Activated naive CD8-positive, alpha-beta T cell treated with anti-CD3 and anti-CD28 coated beads, Interleukin-2, amount 10 ng/mL, durations not matched to agents 7 days and 5 days (primary cell): ENCODE measurements at regions not wholly inside any gene's neighbourhood (a gene's known extent, or its start where the extent isn't known, plus 50 kb on each side); places are given as distances from the start of the nearest gene placed in this dataset.
"Not testable (repeated sequence)": the region's sequence is repeated elsewhere in the genome, so short reads cannot be mapped to it uniquely, and the experiment has no call there.

Experiments used
- ATAC-seq: fragments of 150-1000 bp; cut with Tn5 transposase; one replicate; pipeline ENCODE4 v1.10.0; 2021; ENCODE audit warnings: low read depth, moderate library complexity
- POLR2A ChIA-PET: fragments of 350-600 bp; sonication (Branson Sonifier 250); formaldehyde crosslinking; loops from one replicate; lab custom pipeline; 2021; ENCODE audit warnings: antibody characterized with exemption; lab: Charles Lee
- DNase-seq: peaks from one replicate; pipeline ENCODE4 v3.0.0; 2021
- H3K27ac Mint-ChIP-seq: one replicate; pipeline ENCODE4 v1.8.0; 2022; ENCODE audit warnings: mild to moderate bottlenecking, mixed read lengths
- H3K27me3 Mint-ChIP-seq: one replicate; pipeline ENCODE4 v1.8.0; 2022; ENCODE audit warnings: mild to moderate bottlenecking, moderate library complexity, mixed read lengths
- H3K36me3 Mint-ChIP-seq: one replicate; pipeline ENCODE4 v1.8.0; 2021; ENCODE audit warnings: mild to moderate bottlenecking, mixed read lengths
- H3K4me1 Mint-ChIP-seq: one replicate; pipeline ENCODE4 v1.8.0; 2021; ENCODE audit warnings: mixed read lengths
- H3K4me3 Mint-ChIP-seq: one replicate; pipeline ENCODE4 v1.8.0; 2022; ENCODE audit warnings: mild to moderate bottlenecking, moderate library complexity, mixed read lengths
- H3K9me3 Mint-ChIP-seq: one replicate; pipeline ENCODE4 v1.8.0; 2021; ENCODE audit warnings: mixed read lengths

- H3K4me3 Mint-ChIP-seq, result no peak overlapping the region
- no peak overlapping the region for H3K27ac Mint-ChIP-seq
- peaks cover 19% of the 10 kb centered on the region for H3K9me3 Mint-ChIP-seq
- DNase-seq (no peak), ATAC-seq (no peak)
- peaks cover 4% of the 10 kb centered on the region for H3K4me1 Mint-ChIP-seq
- POLR2A ChIA-PET, result no interaction called here
- H3K27me3 Mint-ChIP-seq, result no peaks in the 10 kb centered on the region
- no peaks in the 10 kb centered on the region for H3K36me3 Mint-ChIP-seq
Measured at GRCh38 chr5:159678657-159679392, 237.5 kb upstream of the ADRA1B start.

GRCh38 chr5:159680095-159680494 is 236.2 kb upstream of the ADRA1B start:
- ATAC-seq (no peak), DNase-seq (no peak)
- Mint-ChIP-seq H3K27me3 (no peaks in the 10 kb centered on the region), H3K4me1 (peaks cover 4% of the 10 kb centered on the region), H3K4me3 (no peak overlapping the region), H3K9me3 (peaks cover 19% of the 10 kb centered on the region), H3K36me3 (no peaks in the 10 kb centered on the region), H3K27ac (no peak overlapping the region)
- POLR2A ChIA-PET, result no interaction called here

- H3K27me3 Mint-ChIP-seq, result no peaks in the 10 kb centered on the region
Measured at GRCh38 chr5:159681661-159682060, 234.6 kb upstream of the ADRA1B start.

GRCh38 chr5:159682623-159683022 is 233.7 kb upstream of the ADRA1B start:
- POLR2A ChIA-PET, result no interaction called here
- H3K27ac Mint-ChIP-seq, result no peak overlapping the region
- ATAC-seq (no peak), DNase-seq (no peak)
- peaks cover 4% of the 10 kb centered on the region for H3K4me1 Mint-ChIP-seq
- peaks cover 22% of the 10 kb centered on the region for H3K9me3 Mint-ChIP-seq
- no peak overlapping the region for H3K4me3 Mint-ChIP-seq
- H3K27me3 Mint-ChIP-seq, result no peaks in the 10 kb centered on the region
- H3K36me3 Mint-ChIP-seq, result no peaks in the 10 kb centered on the region

More at GRCh38 chr5:159681661-159682060, 234.6 kb upstream of the ADRA1B start:
- H3K4me1 Mint-ChIP-seq, result peaks cover 4% of the 10 kb centered on the region
- POLR2A ChIA-PET, result no interaction called here
- peaks cover 22% of the 10 kb centered on the region for H3K9me3 Mint-ChIP-seq
- no peaks in the 10 kb centered on the region for H3K36me3 Mint-ChIP-seq
- H3K4me3 Mint-ChIP-seq, result no peak overlapping the region
- ATAC-seq (no peak), DNase-seq (no peak)
- no peak overlapping the region for H3K27ac Mint-ChIP-seq

- H3K4me1 Mint-ChIP-seq, POLR2A ChIA-PET, ATAC-seq, H3K36me3 Mint-ChIP-seq, H3K27ac Mint-ChIP-seq, DNase-seq, H3K4me3 Mint-ChIP-seq, H3K9me3 Mint-ChIP-seq: not testable (repeated sequence)
- H3K27me3 Mint-ChIP-seq, result peaks cover 12% of the 10 kb centered on the region
Measured at GRCh38 chr5:159687892-159688291, 228.4 kb upstream of the ADRA1B start.

- POLR2A ChIA-PET, result no interaction called here
- H3K36me3 Mint-ChIP-seq, result no peaks in the 10 kb centered on the region
- H3K9me3 Mint-ChIP-seq, result peaks cover 5% of the 10 kb centered on the region
- H3K27ac Mint-ChIP-seq, result no peak overlapping the region
- H3K4me1 Mint-ChIP-seq, result no peaks in the 10 kb centered on the region
- no peak overlapping the region for H3K4me3 Mint-ChIP-seq
- H3K27me3 Mint-ChIP-seq, result peaks cover 12% of the 10 kb centered on the region
- ATAC-seq, result no peak
- no peak for DNase-seq
Measured at GRCh38 chr5:159695741-159696294, 220.5 kb upstream of the ADRA1B start.

- H3K4me3 Mint-ChIP-seq, result no peak overlapping the region
- DNase-seq (no peak), ATAC-seq (no peak)
- no peaks in the 10 kb centered on the region for H3K36me3 Mint-ChIP-seq
- H3K9me3 Mint-ChIP-seq, result peaks cover 4% of the 10 kb centered on the region
- H3K4me1 Mint-ChIP-seq, result no peaks in the 10 kb centered on the region
- POLR2A ChIA-PET, result no interaction called here
- H3K27ac Mint-ChIP-seq, result no peak overlapping the region
- H3K27me3 Mint-ChIP-seq, result peaks cover 12% of the 10 kb centered on the region
Measured at GRCh38 chr5:159697530-159697929, 218.8 kb upstream of the ADRA1B start.

- Mint-ChIP-seq H3K4me3 (no peak overlapping the region), H3K27me3 (peaks cover 12% of the 10 kb centered on the region), H3K4me1 (no peaks in the 10 kb centered on the region), H3K9me3 (peaks cover 4% of the 10 kb centered on the region), H3K27ac (no peak overlapping the region), H3K36me3 (no peaks in the 10 kb centered on the region)
- no peak for DNase-seq
- POLR2A ChIA-PET, result no interaction called here
- ATAC-seq, result no peak
Measured at GRCh38 chr5:159698322-159698721, 218.0 kb upstream of the ADRA1B start.

- no peak overlapping the region for H3K4me3 Mint-ChIP-seq
- POLR2A ChIA-PET, result no interaction called here
- H3K4me1 Mint-ChIP-seq, result no peaks in the 10 kb centered on the region
- ATAC-seq, result no peak
- H3K9me3 Mint-ChIP-seq, result no peaks in the 10 kb centered on the region
- peaks cover 12% of the 10 kb centered on the region for H3K27me3 Mint-ChIP-seq
- no peaks in the 10 kb centered on the region for H3K36me3 Mint-ChIP-seq
- no peak overlapping the region for H3K27ac Mint-ChIP-seq
- DNase-seq, result no peak
Measured at GRCh38 chr5:159700016-159700415, 216.3 kb upstream of the ADRA1B start.

- ATAC-seq, result no peak
- POLR2A ChIA-PET, result no interaction called here
- Mint-ChIP-seq H3K27ac (no peak overlapping the region), H3K27me3 (peaks cover 12% of the 10 kb centered on the region), H3K36me3 (no peaks in the 10 kb centered on the region), H3K4me3 (no peak overlapping the region), H3K4me1 (no peaks in the 10 kb centered on the region), H3K9me3 (peaks cover 1% of the 10 kb centered on the region)
- no peak for DNase-seq
Measured at GRCh38 chr5:159702301-159702700, 214.0 kb upstream of the ADRA1B start.

GRCh38 chr5:159702826-159703225 is 213.5 kb upstream of the ADRA1B start:
- ATAC-seq, result no peak

GRCh38 chr5:159704160-159704559 is 212.1 kb upstream of the ADRA1B start:
- POLR2A ChIA-PET, result no interaction called here
- H3K4me1 Mint-ChIP-seq, result no peaks in the 10 kb centered on the region
- peaks cover 6% of the 10 kb centered on the region for H3K9me3 Mint-ChIP-seq
- no peak overlapping the region for H3K4me3 Mint-ChIP-seq
- no peaks in the 10 kb centered on the region for H3K36me3 Mint-ChIP-seq
- ATAC-seq (no peak), DNase-seq (no peak)
- no peak overlapping the region for H3K27ac Mint-ChIP-seq
- H3K27me3 Mint-ChIP-seq, result peaks cover 8% of the 10 kb centered on the region

More at GRCh38 chr5:159702826-159703225, 213.5 kb upstream of the ADRA1B start:
- POLR2A ChIA-PET, result no interaction called here
- Mint-ChIP-seq H3K9me3 (peaks cover 3% of the 10 kb centered on the region), H3K36me3 (no peaks in the 10 kb centered on the region), H3K27me3 (peaks cover 12% of the 10 kb centered on the region), H3K4me1 (no peaks in the 10 kb centered on the region), H3K4me3 (no peak overlapping the region), H3K27ac (no peak overlapping the region)
- no peak for DNase-seq

GRCh38 chr5:159705948-159706347 is 210.3 kb upstream of the ADRA1B start:
- no peak for DNase-seq
- Mint-ChIP-seq H3K4me3 (no peak overlapping the region), H3K9me3 (peaks cover 6% of the 10 kb centered on the region), H3K36me3 (no peaks in the 10 kb centered on the region), H3K27ac (no peak overlapping the region), H3K4me1 (no peaks in the 10 kb centered on the region), H3K27me3 (peaks cover 8% of the 10 kb centered on the region)
- no peak for ATAC-seq
- POLR2A ChIA-PET, result no interaction called here

- H3K27me3 Mint-ChIP-seq, result peaks cover 7% of the 10 kb centered on the region
- H3K4me1 Mint-ChIP-seq, result no peaks in the 10 kb centered on the region
- ATAC-seq, result no peak
- H3K27ac Mint-ChIP-seq, result no peak overlapping the region
- peaks cover 6% of the 10 kb centered on the region for H3K9me3 Mint-ChIP-seq
- H3K4me3 Mint-ChIP-seq, result no peak overlapping the region
- no peaks in the 10 kb centered on the region for H3K36me3 Mint-ChIP-seq
- no peak for DNase-seq
- POLR2A ChIA-PET, result no interaction called here
Measured at GRCh38 chr5:159708090-159708489, 208.2 kb upstream of the ADRA1B start.
